Activated CD4-positive, CD25-positive, alpha-beta regulatory T cell (primary cell): ENCODE measurements at regions not wholly inside any gene's neighbourhood (a gene's known extent, or its start where the extent isn't known, plus 50 kb on each side); places are given as distances from the start of the nearest gene placed in this dataset.

Experiments
- DNase-seq, 4 experiments: peaks; one replicate each; lab custom pipeline; 2025; lab: John Stamatoyannopoulos, UW

GRCh38 chr4:11532138-11532537, 103.4 kb upstream of the HS3ST1 start:
- DNase-seq, result no peak

DNA sequence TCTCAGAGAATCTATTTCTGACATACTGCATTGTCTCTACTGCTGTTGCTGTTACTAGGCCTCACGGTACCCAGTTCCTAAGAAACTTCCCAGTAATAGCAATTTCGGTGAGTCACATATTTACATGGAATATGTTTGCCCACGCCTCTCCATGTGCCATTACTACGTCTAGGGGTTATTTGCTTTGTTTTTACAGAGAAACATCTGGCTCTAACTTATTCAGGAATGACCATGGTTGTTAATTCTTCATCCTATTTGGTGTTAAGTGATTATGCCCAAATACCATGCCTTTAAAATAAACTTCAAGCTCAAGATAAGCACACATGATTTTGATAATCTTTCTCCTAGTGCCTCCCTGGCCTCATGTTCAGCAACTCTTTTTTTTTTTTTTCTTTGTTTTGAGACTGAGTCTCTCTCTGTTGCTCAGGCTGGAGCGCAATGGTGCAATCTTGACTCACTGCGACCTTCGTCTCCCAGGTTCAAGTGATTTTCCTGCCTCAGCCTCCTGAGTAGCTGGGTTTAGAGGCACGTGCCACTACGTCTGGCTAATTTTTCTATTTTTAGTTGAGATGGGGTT, 101.0 kb upstream of the HS3ST1 start:
- DNase-seq, result no peak

- no peak for DNase-seq
These were observed 96.4 kb upstream of the HS3ST1 start for GRCh38 chr4:11525085-11525484.

GRCh38 chr4:11518754-11519153, 90.1 kb upstream of the HS3ST1 start:
- DNase-seq, result no peak

DNA sequence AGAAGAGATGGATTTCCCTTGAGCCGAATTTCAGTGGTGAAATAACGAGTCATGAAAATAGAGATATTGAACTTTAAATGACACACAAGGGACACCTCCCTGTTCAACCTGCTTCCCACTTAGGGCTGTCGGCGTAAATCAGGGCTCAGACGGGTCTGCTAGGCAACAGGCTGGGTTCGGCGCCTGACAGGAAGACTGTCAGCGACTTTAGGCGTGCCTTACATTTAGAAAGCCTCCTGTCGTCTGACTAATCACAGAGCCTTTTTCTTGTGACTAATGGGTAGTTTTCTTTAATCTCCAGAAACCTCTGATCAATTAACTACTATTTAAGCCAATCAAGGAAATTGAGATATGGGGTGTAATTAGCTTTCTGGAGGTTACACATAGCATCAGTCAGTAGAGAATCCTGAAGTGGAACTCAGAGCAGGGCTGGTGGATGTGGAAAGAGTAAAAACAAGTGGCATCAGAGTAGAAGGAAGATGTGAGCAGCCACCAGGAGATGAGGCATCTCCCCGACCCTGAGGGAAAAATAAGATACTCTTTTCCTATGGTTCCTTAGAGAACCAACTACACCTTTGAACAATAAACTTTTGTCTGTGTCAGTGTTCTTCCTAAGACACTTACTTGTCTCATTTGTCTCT, 86.2 kb upstream of the HS3ST1 start:
- DNase-seq, result no peak

- no peak for DNase-seq
These were observed 85.3 kb upstream of the HS3ST1 start for GRCh38 chr4:11514003-11514402.

- DNase-seq, result no peak
These were observed 84.2 kb upstream of the HS3ST1 start for GRCh38 chr4:11512871-11513270.

GRCh38 chr4:11511321-11511720, 82.6 kb upstream of the HS3ST1 start:
- no peak for DNase-seq

GRCh38 chr4:11507920-11508319, 79.2 kb upstream of the HS3ST1 start:
- no peak for DNase-seq

- DNase-seq, result no peak
These were observed 77.5 kb upstream of the HS3ST1 start for GRCh38 chr4:11506194-11506593.

- DNase-seq, result no peak
These were observed 76.7 kb upstream of the HS3ST1 start for GRCh38 chr4:11505221-11505971.

DNA sequence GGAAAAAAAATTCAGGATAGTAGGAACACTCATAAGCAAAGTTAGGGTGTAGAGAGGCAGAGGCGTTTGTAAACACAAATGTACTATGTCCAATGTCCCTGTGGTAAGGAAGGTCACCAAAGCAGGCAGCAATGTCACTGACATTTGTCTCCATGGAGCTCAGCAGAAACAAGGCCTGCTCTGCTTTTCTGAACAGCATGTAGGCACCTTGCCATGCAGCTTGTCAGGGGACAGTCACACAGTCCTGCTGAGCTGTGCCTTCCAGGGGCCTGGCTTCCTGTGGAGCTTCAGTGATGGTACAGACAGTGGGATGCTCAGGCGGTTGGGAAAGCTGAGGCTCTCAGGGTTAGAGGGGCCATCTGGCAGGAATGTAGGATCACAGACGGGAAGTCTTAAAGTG, 74.5 kb upstream of the HS3ST1 start:
- no peak for DNase-seq

DNA sequence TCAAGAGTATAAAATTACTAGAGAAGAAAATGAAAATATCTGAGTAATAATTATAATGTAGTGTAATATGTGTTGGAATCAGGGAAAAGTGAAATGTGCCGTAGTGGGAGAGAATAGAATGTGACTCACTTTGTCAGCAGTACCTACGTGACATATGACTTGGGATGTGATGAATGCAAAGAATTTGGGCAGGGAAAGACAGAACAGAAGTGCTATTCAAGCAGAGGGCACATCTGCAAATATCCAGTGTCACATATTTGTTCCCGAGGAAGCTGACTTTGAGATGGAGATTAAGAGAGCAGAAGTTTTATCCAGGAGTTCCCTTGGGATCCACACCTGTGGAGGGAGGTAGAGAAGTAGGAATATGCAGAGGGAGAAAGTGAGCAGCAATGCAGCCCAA, 69.3 kb upstream of the HS3ST1 start:
- DNase-seq, result no peak

- no peak for DNase-seq
These were observed 68.6 kb upstream of the HS3ST1 start for GRCh38 chr4:11497212-11497806.

GRCh38 chr4:11496351-11496829, 67.7 kb upstream of the HS3ST1 start:
- no peak for DNase-seq

GRCh38 chr4:11495818-11496217, 67.1 kb upstream of the HS3ST1 start:
- no peak for DNase-seq

- DNase-seq, result no peak
These were observed 66.6 kb upstream of the HS3ST1 start for GRCh38 chr4:11495291-11495690.

DNA sequence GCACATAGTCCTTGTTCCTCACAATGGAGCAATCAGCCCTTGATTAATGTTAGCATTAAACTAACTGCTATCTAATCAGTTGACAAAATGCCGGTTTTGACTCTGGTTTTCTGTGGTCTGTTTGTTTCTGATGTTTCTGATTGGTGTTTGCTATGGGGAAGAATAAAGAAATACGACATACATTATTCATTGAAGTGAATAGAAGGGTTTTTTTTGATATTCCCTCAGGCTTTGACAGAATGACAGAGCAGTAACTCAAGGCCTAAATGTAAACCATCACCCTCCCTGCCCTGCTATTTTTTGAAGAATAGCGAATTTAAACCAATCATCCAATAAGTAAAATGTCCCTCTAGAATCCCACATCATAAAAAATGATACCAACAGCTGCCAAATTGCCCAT, 65.5 kb upstream of the HS3ST1 start:
- no peak for DNase-seq

DNA sequence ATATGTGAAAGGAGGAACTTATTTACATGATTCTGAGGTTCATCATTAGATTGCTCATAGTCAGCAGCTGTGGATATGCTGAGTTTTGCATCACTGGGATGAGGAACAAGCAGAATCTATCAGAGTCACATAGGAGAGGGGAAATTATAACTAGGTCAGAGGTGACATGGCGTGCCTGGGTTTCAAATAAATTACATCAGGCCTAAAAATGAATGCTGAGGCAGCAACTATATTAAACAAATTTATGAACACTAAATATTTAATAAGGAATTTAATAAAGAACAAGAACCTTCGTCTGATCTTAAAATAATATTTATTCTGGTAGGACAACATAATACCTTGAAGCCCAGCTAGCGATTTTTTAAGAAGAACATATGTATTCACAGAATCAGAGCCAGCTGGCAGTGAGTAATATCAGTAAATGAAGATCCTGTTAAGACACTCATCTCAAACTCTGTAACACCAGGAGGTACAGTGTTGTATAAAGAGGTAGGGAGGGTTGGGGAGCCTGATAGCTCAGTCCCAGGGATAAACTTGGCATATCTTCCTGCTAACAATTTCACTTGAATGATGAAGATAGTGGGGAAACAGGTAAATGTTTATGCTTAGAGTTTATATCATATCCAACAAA, 60.9 kb upstream of the HS3ST1 start:
- DNase-seq, result no peak

DNA sequence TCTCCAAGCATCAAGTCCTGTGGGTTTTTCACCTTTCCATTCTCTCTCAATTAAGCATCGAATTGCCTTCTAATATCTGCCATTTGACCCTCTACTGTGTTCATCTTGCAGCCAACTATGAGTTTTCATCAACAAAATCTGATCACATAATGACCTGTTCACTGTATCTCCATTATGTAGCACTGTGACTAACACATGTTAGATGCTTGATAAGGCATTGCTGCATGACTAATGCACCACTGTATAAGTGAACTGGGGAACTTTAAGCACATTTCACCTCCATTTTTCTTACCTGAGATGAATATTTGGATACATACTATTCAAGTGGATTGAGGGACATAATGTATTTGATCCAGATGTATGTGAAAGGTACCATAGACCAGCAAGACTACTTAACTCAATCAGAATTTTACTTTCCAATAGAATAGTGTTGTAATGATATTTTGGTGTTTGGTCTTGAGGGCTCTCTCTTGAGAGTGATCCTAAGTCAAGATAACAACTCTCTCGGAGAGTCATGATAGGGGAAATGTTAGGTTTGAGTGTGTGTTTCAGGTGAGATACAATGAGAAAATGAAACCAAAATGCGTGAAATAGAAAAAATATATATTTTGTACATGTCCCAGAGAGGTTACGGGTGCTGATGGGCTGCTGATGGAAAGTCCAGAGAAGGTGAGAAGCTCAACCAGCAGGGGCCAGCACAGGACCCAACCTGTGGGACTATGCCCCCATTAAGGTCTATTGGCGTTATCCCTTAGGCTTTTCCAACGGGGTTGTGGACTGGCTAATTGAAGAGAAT, 60.2 kb upstream of the HS3ST1 start:
- DNase-seq, result no peak

- no peak for DNase-seq
These were observed 59.3 kb upstream of the HS3ST1 start for GRCh38 chr4:11487868-11488544.
